ENCODE measurements at regions not wholly inside any gene's neighbourhood (a gene's known extent, or its start where the extent isn't known, plus 50 kb on each side); places are given as distances from the start of the nearest gene placed in this dataset.
A peak's percentile ranks its signal among the peaks of the same experiment; 100 is the strongest.
"Not testable (repeated sequence)": the region's sequence is repeated elsewhere in the genome, so short reads cannot be mapped to it uniquely, and the experiment has no call there.

DNA sequence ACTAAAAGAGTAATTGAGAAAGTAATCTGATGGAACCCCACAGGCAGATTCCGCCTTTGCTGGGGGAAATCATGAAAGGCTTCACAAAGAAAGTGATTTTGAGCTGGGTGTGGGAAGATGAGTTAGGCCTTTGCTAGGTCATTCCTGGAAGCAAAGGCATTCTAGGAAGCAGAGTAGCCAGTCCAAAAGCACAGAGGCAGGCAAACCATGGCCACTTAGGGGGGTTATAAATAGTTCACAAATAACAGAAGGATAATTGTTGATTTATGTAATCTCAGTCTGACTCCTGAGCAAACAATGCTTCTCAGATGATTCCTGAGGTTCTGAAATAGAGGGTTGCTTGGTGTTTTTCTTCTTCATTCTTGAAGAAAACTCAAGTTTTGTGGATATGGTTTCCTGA, 576.3 kb downstream of the NTRK3 start:
- no peak for DNase-seq (ENCODE audit: low read depth)

- DNase-seq (ENCODE audit: low read depth), result no peak
Observed at GRCh38 chr15:87675271-87675670, 581.3 kb downstream of the NTRK3 start.

GRCh38 chr15:87672309-87673288, 583.9 kb downstream of the NTRK3 start:
- peak; percentile 12 for DNase-seq (ENCODE audit: low read depth)

- DNase-seq (ENCODE audit: low read depth), result no peak
Observed at GRCh38 chr15:87671289-87671688, 585.2 kb downstream of the NTRK3 start.

GRCh38 chr15:87669846-87670245, 586.7 kb downstream of the NTRK3 start:
- no peak for DNase-seq (ENCODE audit: low read depth)

- peak; percentile 1 for DNase-seq (ENCODE audit: low read depth)
Observed at GRCh38 chr15:87668768-87669564, 587.6 kb downstream of the NTRK3 start.

GRCh38 chr15:87667643-87668042, 588.9 kb downstream of the NTRK3 start:
- DNase-seq (ENCODE audit: low read depth), result peak; percentile 1

GRCh38 chr15:87662575-87662974, 594.0 kb downstream of the NTRK3 start:
- no peak for DNase-seq (ENCODE audit: low read depth)

DNA sequence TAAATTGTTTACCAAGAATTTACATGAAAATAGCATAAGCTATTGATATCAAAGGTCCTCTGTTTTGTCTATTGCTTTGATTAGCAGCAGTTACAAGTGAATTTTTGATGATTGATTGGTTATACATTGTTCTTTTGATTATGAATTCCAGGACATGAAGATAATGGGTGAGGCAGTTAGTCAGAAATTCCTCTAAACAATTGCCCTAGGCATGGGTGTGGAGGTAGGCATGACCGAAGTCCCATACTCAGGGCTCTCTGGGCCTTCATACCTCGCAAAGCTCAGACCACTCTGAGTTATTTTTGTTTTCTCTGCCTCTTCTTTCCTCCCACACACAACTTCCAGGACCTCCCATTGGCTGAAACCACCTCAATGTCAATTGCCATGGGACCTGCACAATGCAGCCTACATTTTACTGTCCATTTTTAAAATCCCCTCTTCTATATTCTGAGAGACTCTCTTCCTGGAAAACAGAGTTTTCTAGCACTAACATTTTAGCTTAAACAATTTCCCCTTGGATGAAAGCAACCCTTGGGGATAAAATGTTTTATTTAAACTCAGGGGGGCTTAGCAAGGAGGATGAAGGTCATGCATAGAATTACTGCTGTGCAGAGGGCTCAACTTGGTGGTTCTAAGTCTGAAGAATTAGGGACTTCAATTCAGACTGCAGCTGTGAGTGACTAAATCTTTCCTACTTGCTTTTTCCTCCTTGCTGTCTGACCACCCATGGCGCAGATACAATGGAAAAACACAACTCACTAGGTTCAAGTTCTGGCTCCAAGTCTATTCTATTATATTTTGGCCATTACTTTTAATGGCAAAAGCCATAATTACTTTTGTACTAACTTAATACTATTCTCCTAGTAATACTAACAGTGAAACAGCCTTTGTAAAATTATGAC, 594.8 kb downstream of the NTRK3 start:
- no peak for DNase-seq (ENCODE audit: low read depth)

DNA sequence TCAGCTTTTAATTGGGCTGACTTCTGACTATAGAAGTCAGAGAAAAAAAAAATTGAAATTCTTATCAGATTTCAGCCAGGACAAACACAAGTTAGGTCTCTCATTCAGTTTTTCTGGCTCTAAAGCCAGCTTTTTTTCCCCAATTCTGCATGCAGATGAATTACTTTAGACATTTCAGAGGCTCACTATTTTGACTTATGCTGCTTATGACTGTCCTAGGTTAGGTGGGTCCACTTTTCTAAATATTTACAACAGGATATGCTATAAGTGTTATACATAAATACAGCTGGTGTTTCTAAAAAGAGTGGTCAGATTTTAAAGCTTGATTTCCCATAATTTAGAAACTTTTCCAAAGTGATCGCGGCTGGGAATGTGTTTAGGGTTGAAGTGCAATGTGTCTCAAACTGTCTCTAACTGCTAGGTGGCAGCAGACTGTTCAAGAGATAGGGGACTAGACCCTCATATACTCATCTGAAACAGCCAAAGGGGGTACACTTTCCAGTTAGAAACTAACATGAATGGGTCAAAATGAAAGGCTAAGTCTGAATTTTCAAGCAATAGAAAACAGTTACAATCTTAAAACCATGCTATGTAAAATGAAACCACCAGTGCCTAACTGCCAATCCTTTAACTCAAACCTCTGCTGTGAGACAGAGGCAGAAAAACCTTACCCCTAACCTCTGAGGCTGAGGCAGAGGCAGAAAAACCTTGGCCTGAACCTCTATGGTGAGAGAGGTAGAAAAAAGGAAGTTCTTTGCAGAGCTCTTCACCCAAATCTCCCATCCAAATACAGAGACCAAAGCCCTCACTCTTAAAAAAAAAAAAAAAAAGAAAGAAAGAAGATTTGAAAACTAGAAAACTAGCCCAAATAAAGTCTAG, 596.0 kb downstream of the NTRK3 start:
- DNase-seq (ENCODE audit: low read depth), result no peak

GRCh38 chr15:87656372-87656771, 600.2 kb downstream of the NTRK3 start:
- no peak for DNase-seq (ENCODE audit: low read depth)

GRCh38 chr15:87653646-87654045, 602.9 kb downstream of the NTRK3 start:
- no peak for DNase-seq (ENCODE audit: low read depth)

- no peak for DNase-seq (ENCODE audit: low read depth)
Observed at GRCh38 chr15:87649175-87649574, 607.4 kb downstream of the NTRK3 start.

GRCh38 chr15:87648278-87648677, 608.3 kb downstream of the NTRK3 start:
- DNase-seq (ENCODE audit: low read depth), result no peak

DNA sequence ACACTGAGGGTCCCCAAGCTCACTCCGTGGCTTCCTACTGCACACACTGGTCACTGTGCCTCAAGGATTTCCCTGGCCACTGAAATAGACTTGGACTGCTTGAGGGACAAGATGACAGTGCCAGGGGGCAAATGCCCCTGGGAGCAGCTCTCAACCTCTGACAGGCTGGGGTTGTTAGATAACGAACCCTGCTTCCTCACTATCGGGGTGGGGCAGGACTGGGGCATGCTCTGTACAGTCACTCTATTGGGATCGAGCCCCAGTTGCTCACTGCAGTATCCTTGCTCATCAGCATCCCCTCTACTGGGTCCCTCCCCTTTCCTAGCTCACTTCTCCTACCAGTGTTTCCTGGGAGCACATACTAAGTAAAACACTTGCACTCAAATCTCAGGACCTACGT, 610.8 kb downstream of the NTRK3 start:
- DNase-seq (ENCODE audit: low read depth), result no peak

DNA sequence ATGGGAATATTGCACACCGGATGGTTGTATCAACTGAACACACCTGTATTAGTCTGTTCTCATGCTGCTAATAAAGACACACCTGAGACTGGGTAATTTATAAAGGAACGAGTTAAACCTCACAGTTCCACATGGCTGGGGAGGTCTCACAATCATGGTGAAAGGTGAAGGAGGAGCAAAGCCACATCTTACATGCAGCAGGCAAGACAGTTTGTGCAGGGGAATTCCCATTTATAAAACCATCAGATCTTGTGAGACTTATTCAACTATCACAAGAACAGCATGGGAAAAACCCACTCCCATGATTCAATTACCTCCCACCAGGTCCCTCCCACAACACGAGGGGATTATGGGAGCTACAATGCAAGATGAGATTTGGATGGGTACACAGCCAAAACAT, 613.5 kb downstream of the NTRK3 start:
- DNase-seq (ENCODE audit: low read depth), result not testable (repeated sequence)

- no peak for DNase-seq (ENCODE audit: low read depth)
Observed at GRCh38 chr15:87639305-87640011, 617.1 kb downstream of the NTRK3 start.

- no peak for DNase-seq (ENCODE audit: low read depth)
Observed at GRCh38 chr15:87638554-87639083, 617.9 kb downstream of the NTRK3 start.

GRCh38 chr15:87634361-87634760, 622.2 kb downstream of the NTRK3 start:
- no peak for DNase-seq (ENCODE audit: low read depth)

GRCh38 chr15:87633525-87633924, 623.0 kb downstream of the NTRK3 start:
- DNase-seq (ENCODE audit: low read depth), result no peak

All from LHCN-M2 (cell line).